GM19372 (cell line): ENCODE measurements at regions not wholly inside any gene's neighbourhood (a gene's known extent, or its start where the extent isn't known, plus 50 kb on each side); places are given as distances from the start of the nearest gene placed in this dataset.

Source experiments
- ATAC-seq: cut with Tn5 transposase; IDR thresholded peaks from one replicate; pipeline ENCODE4 v1.9.1; 2021; ENCODE audit warnings: mild to moderate bottlenecking, low read depth, moderate library complexity; ENCODE audit not compliant: unreplicated experiment

DNA sequence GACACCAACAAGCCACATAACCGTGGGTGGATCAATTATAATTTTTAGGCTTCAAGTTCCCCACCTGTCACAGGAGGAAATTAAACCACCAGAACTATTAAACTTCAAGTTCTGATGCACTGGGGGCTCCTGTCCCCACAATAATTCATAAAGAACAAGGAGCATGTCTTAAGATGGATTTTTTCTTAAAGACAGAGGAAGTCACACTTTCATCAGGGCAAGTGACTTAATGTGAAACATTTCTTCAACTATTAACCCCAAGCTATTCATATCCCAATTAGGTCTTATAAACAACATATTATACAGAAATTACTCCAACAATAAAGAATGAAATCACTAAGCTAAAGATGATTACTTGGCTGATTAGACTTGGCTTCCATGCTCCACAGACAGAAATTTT, 292.5 kb downstream of the ETAA1 start:
- ATAC-seq: no peak

DNA sequence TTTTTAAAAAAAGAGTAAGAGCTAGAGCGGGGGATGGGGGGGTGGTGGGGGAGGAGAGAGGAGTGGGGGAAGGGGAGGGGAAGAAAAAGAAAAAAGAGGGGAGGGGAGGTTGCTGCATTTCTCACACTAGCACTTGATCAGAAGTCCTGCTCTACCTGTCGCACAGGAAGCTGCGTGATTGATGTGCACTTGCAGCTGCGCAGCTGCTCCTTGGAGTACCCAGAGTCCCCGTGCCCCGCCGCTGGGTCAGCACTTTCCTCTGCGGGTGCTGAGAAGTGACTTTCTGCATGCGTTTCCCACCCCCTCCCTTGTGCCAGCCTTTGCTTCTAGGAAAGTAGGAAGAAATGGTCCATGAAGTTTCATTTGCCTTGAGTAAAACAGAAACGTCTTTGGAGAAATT, 297.3 kb downstream of the ETAA1 start:
- no peak for ATAC-seq

DNA sequence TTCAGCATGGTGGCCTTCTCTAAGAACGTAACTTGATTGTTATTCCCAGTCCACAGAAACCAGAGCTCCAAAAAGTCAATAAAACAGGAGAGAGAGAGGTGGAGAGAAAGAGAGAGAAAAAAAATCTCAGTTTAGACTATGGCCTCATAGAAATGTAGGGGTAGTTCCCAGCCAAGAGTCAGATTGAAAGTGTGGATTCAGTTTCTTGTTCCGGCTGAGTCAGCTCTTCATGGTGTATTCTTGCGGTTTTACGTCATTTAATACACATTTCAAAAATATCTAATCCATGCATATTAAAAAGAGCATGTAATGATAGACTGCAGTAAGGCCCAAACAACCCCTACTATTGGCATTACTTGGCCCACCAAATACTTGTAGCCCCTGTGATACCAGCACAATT, 303.9 kb downstream of the ETAA1 start:
- no peak for ATAC-seq

- ATAC-seq: no peak
These were observed 305.2 kb downstream of the ETAA1 start for GRCh38 chr2:67702284-67702683.

DNA sequence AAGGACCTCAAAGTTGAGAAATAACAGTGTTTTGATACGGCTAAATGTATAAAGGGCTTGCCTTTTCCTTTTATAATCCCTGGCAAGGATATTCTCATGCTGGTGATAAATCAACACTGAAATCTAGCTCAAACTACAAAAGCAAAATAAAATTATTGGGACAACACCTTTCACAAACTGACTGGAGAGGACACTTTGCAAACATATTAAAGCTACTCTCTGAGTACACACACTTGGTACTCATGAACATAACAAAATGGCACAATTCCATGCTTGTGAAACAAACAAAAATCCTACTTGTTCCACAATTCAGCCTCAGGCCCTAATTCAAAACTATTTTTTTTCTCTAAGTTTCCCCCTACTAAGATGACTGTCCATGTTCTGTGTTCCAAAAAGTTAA, 305.8 kb downstream of the ETAA1 start:
- ATAC-seq: no peak

DNA sequence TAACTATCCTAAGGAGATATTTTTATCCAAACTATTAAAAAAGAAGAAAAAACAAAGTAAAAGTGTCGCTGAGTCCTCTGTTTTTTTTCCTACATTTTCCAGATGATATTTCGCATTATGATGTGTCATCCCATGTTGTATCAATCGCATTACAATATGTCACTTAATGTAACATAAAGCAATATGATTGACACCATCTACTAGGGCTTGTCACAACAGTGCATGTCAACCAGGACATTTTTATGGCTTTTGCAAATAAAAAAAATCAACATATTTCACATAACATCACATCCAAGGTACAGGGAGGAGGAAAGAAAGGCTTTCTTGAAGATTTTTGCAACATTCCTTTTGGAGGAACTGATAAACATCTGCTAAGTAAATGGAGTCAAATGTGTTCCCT, 308.9 kb downstream of the ETAA1 start:
- ATAC-seq: no peak

GRCh38 chr2:67707896-67708295, 310.8 kb downstream of the ETAA1 start:
- ATAC-seq: no peak

DNA sequence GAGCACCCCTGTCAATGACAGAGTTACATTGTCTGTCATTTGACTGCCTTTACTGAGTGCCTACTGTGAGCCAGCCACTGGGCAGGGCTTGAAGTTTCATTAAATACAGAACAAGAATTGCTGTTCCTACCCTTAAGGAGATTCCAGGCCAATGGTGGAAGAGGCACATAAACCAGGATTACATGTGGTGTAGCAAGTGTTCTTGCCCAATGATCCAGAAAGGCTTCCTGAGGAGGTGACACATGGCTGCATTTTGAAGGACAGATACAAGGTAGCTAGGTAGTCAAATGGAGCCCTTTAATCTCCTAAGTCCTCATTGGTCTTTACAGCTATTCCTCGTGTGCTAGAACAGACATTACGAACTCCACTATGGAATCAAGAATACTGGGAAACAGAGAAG, 312.7 kb downstream of the ETAA1 start:
- ATAC-seq: no peak

GRCh38 chr2:67712484-67712883, 315.4 kb downstream of the ETAA1 start:
- no peak for ATAC-seq

- ATAC-seq: no peak
These were observed 316.2 kb downstream of the ETAA1 start for GRCh38 chr2:67713376-67713775.

DNA sequence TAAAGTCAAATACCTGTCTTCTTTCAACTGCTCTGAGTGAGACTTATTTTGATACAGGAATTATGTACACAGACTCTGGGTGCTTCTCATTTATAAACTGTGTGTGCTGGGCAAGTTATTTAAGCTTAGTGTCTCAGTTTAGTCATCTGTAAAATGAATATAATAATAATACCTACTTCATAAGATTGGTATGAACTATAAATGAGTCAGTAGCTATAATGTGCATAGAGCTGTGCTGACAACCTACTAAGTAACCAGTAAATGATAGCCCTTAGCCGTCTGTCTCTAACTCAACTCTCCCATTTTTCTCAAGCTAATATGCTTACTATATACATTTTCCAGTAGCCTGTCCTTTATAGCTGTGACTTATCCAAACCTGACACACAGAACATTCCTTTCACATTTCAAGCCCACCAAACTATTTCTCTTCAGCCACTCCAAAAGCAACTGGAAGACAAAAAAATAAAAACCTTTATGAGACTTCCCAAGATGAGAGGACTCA, 319.8 kb downstream of the ETAA1 start:
- no peak for ATAC-seq

DNA sequence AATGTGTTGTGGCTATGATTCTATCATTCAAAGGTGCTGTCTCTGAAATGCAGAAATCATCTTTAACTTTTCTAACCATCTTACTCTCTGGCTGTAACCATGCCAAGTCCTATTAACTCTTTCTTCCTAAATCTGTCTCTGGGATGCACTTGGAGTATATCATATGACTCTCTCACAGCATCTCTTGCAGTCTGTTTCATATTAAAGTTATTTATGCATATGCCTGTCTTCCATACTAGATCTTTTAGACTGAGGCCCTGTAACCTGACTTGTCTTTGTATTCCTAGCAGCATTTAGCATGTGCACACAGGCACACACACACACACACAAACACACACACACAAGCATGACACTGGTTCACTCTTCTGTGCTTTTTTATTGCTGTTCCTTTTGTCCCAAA, 320.6 kb downstream of the ETAA1 start:
- no peak for ATAC-seq

GRCh38 chr2:67719351-67719750, 322.2 kb downstream of the ETAA1 start:
- ATAC-seq: no peak

GRCh38 chr2:67721516-67721915, 324.4 kb downstream of the ETAA1 start:
- ATAC-seq: no peak

GRCh38 chr2:67724261-67724660, 327.1 kb downstream of the ETAA1 start:
- no peak for ATAC-seq

DNA sequence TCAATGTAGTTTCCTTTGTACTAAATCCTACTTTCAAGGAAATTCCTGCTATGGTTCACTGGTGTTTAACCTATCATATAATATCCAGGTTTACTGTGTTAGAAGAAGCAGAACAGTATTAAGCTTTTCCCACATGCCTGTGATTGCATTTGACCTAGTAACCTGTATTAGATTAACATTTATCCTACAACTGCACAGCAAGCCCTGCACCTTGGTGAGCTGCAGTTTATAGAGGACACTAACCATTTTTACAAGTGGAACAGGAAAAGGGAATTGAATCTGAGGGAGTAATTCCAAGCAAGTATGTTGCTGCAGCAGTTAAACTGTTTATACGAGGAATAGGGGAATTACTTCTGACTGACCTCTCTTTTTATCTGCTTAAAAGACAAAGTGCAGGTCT, 328.6 kb downstream of the ETAA1 start:
- no peak for ATAC-seq

DNA sequence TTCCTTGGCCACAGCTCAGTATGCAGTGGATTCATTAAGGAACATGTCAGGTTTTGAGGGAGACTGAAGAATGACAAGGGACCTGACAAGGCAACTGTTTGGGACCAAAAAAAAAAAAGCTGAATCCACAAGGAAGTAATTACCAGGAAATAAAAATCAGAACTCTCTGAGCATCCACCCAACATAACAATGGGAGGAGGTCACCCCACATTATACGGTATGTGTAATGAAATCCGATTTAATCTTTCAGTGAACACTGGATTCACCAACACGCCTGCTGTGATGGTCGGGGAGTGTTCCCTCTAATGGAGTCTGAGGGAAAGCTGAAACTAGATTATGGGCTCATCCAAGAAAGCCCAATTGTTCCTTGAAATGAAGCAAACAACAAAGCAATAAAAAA, 329.3 kb downstream of the ETAA1 start:
- ATAC-seq: no peak

GRCh38 chr2:67727131-67727530, 330.0 kb downstream of the ETAA1 start:
- no peak for ATAC-seq

DNA sequence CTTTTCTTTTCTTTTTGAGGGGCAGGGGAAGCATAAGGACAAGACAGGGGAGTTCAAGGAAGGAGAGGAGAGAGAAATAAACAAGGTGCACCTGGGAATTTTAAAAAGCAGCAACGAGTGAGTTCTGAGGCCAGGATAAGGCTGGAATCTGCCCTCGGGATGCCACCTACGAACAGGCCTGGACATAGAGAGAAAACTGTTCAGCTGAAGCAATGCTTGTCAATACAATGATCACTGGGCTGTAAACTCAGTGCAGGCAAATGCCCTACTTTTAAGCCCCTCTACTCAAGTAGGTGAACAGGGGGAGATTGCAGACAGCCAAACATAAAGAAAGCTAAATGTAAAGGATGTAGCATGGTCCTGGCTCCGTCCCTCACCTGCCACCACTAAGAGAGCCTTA, 330.5 kb downstream of the ETAA1 start:
- ATAC-seq: no peak

DNA sequence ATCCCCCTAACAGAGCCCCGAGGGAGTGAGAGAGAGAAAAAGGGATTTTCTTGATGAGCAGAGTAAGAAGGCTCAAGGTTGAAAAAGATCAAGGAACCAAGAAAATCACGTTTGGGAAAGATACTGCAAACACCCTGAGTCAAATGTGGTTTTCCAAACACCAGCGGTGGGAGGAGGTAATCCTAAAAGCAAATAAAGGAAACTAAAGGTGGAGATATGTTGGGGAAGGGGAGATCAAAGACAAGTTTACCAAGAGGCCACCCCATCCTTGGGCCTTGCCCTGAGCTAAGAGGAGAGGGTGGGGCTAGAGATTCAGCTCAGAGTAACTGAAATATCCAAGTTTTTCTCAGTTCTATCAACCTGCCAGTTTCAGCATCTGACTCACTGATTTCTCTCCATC, 332.3 kb downstream of the ETAA1 start:
- ATAC-seq: no peak

GRCh38 chr2:67733517-67733916, 329.3 kb downstream of the C1D start:
- peak; percentile 72 for ATAC-seq

- no peak for ATAC-seq
These were observed 310.6 kb downstream of the C1D start for GRCh38 chr2:67752199-67752598.

GRCh38 chr2:67752969-67753368, 309.8 kb downstream of the C1D start:
- no peak for ATAC-seq
